NCI-H69 (cell line): ENCODE measurements at regions not wholly inside any gene's neighbourhood (a gene's known extent, or its start where the extent isn't known, plus 50 kb on each side); places are given as distances from the start of the nearest gene placed in this dataset.
"Not testable (repeated sequence)": the region's sequence is repeated elsewhere in the genome, so short reads cannot be mapped to it uniquely, and the experiment has no call there.

Source experiments
- DNase-seq: peaks from one replicate; lab custom pipeline; 2025; lab: John Stamatoyannopoulos, UW

DNA sequence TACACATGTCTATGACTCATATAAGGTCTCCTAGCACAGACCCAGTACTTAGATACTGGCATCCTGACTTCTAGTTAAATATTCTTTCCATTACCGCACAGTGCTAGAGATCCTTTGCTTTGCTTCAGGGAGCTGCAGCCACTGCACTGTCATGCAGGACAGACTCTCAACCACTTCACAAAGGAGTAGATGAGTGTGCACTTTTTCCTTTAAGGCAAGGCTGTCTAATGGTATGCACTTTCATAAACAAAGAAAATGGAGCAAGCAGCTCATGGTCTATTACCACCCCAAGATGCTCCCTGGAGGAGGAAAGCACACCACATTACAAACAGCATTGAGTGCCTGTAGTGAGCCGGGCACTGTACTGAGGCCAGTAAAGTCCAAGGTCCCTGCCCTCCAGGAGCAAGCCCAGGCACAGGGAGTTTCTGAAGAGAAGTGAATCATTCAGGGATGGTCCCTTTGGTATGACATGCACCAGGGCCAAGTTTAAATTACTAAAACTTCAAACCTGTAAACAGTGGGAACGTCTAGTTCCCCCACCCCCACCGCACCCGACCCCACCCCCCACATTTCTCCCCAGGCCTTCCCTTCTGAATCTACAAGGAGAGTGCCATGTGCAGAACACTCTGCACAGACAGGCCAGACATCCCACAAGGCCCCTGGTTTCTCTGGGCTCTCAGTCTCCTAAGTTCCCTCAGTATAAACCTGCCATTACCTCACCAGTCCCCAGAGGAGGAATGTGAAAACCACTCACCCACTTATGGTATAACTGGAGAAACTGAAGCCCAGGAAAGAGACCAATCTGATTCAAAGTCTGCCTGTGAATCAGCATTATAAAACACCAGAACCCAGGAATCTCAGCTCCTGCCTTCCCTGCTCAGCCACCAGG lies 107.8 kb upstream of the BCL6 start:
- no peak for DNase-seq

DNA sequence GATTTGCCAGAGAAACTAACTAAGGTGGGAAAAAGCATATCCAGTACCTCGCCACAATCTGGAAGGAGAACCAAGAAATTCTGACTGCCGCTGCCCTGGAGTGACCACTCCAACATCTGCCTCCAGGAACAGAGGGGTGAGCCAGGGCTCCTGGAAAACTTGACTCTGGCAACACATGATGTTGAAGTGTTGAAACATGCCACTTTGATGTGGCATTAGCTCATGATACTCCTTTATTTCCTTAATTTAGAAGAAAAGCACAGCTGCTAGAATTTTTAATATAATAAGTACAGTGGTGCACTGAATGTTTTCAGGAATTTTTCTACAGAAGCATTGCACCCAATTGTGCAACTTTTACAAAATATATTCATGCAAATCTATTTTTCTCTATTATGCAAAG lies 109.9 kb upstream of the BCL6 start:
- no peak for DNase-seq

DNA sequence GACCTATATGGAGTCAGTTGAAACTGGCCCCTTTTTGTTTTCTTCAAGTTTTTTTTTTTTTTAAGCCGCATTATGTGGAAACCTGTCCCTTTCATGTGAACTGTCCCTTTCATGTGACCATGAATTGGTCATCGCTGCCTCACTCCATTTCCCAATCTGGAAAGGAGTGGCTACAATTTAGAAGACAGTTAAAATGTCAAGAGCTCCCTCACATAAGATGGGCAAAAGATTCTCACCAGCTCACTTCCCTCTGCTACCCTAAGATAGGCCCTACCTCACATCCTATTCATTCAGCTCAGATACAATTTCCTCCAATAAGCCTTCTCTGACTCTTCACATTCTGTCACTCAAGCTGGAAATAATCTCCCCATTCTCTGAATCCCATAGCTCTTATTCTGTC lies 111.3 kb upstream of the BCL6 start:
- DNase-seq: no peak

DNA sequence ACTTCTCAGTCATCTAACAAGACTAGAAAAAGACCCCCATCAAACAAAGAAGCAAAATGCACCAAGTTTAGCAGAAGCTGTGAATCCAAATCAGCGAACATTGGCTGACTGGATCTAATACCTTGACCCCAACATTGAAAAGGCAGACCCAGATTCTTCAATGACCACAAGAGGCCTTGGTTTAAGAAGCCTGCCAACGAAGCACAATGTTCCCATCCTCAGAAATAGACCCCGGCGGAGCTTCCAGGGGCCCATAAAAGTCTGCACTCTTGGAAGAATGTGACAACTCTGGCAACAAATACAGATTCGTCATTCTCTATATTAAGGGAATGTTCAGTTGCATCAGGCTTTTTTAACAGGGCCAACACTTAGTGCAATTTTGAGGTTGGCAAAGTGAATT lies 112.8 kb upstream of the BCL6 start:
- no peak for DNase-seq

DNA sequence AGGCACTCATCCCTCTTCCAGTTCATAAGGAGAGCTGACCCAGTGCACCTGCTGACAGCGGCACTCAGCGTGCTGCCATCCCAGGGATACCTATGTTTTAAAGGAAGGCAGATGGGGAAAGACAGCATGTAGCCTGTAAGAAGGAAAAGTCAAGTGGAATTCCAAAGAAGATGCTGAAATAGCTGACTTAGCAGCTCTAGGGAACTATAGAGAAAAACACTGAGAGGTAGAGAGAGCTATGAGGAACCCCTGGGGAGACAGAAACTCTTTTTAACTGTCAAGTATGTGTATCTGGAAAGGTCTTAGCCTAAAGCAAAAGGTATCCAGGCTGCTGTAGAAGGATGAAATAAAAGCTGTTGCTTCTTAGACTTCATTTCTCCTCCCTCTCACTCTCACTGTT lies 113.4 kb upstream of the BCL6 start:
- no peak for DNase-seq

DNA sequence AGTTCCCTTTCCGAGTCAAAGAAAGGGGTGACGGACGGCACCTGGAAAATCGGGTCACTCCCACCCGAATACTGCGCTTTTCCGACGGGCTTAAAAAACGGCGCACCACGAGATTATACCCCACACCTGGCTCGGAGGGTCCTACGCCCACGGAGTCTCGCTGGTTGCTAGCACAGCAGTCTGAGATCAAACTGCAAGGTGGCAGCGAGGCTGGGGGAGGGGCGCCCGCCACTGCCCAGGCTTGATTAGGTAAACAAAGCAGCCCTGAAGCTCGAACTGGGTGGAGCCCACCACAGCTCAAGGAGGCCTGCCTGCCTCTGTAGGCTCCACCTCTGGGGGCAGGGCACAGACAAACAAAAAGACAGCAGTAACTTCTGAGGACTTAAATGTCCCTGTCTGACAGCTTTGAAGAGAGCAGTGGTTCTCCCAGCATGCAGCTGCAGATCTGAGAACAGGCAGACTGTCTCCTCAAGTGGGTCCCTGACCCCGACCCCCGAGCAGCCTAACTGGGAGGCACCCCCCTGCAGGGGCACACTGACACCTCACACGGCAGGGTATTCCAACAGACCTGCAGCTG lies 117.5 kb upstream of the BCL6 start:
- not testable (repeated sequence) for DNase-seq

DNA sequence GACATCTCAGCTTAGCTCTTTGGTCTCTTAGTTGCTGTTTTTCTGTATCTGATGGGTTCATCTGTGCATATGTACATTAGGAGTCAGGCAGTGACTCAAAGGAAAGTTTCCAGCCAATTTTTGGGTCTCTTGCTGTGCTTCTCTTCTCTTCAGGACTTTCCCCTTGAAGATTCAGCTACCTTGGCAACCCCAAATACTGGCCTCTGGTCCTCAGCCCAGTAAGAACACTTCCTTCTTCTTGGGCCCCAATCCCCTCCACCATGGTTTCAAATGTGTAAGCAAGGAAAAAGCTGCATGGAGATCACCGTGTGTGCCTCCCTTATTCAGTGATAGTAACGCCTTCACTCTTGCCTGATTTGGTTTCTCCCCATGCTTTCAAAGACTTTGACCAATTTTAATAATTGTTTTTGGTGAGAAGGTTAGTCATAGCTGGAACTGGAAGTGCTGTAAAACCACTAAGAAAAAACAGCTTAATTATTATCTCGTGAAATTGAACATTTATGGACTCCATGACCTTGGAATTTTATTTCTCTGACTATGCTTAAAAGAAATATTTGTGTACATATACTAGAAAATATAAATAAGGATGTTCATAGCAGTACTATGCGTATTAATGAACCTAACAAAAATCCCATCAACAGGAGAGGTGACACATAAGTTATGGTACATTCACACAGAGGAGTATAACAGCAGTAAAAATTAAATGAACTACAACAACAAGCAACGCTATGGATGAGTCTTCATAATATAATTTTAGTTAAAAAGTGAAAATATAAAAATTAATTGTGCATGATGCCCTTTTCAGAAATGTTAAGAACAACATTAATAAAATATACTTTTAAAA lies 125.3 kb upstream of the BCL6 start:
- no peak for DNase-seq

DNA sequence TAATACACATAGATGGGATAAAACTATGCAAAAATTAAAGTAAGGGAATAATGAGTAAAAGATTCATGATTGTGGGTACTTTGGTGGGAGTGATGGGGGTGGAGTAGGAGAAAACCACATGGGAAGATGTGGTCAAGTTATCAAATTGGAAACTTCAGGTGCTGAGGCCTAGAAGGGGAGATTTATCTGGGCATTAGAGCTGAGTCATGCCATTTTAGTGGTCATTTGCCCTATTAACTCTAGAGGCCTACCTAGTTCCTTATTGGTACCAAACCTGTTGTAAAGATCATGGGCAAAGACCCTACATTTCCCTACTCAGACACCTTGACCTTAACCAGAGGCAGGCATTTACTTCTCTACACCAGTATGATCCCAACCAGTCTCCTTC lies 125.9 kb upstream of the BCL6 start:
- no peak for DNase-seq

DNA sequence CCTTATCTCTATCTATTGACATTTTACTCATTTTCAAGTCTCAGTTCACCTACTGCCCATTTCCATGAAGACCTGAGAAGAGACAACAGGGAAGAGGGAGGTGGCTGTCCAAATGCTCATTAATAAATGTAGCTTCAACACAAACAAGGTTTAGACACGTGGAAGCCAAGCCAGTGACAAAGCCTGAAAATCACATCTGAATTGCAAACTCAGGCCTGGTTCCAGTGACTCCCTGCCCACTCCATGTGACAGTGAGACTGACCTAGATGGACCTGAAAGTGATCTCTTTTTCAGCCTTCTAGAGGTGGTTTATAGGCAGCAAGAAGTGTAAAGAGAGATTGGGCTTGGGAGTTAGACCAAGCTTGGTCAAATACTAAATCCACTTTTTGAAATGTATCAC lies 126.6 kb upstream of the BCL6 start:
- no peak for DNase-seq

DNA sequence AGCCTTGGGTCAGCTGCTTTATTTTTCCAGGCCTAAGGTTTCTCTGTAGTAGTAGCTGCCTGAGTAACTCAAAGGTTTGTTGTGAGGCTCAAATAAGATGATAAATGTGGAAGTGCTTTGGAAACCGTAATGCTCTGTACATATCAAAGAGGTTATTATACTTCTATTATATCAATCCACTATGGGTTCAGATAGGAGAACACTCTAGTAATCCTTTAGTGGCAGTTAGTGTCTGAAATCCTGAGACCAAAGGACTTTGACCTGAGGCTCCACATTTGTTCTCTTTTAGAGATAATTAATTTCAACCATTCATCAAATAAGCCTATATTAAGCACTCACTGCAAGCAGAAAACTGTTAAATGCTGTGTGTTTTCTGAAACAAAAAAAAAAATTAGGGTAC lies 128.6 kb upstream of the BCL6 start:
- no peak for DNase-seq

DNA sequence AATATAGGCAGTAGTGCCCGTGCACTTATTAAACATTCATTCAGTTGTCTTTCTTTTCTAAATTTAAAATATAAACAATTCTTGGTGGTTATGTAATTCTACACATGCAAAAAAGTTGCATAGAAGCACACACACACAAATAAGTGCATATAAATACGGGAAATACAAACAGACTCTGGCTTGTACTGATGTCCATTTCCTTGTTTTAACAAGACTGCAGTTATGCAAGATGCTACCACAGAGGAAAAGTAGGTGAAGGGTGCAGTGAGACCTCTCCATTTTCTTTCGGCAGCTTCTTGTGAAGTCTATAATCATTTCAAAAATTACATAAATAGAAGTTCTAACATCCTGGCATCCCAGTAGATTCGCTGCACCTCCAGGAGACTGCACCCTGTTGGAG lies 130.6 kb upstream of the BCL6 start:
- no peak for DNase-seq

DNA sequence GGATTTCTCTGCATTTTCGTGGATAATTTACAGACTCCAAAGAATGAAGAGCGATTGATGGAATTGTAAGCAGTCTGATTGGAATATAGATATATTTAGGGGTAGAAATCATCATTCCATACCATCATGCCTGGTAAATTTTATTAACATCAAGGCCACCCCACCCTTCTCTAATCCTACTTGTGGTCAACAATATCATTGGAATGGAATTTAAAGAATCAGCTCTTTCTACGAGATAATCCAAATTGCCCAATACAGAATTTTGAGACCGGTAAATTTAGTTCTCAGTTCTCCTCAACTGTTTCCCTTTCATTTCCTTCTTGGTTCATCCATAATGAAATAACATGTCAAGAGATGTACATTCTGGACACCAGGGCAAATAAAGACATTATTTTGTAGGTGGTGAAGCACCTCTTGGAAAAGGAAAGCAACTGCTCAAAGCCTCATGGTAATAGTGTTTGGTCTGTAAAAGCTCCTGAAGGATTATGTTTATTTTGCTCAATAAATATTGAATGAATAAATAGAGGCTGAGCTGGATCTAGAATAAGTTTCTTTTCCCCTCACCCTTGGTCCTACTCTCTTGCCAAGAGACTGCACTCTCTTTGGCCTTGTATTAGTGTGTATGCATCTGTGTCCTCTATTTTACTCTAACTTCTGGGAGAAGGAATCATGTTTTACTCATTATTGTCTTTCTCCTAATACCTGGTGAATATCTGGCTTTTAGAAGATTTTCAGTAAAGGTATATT lies 133.7 kb upstream of the BCL6 start:
- DNase-seq: no peak

DNA sequence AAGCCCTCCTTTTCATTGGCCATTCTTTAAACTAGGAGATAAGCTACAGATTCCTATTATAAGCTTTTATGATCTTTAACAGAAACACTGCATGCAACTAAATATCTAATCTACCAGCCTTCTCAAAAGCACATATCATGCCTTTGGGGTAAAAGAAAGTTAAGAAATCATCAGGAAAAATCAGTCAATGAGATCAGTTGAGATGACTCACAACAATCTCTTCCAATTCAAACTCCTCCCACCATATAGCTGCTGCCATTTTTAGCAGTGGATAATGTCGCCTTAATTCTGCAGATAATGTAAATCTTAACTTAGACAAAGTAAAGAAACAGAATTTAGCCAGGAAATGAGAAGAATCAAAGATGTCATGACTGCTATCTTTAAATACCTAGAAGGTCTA lies 135.2 kb upstream of the BCL6 start:
- DNase-seq: no peak

DNA sequence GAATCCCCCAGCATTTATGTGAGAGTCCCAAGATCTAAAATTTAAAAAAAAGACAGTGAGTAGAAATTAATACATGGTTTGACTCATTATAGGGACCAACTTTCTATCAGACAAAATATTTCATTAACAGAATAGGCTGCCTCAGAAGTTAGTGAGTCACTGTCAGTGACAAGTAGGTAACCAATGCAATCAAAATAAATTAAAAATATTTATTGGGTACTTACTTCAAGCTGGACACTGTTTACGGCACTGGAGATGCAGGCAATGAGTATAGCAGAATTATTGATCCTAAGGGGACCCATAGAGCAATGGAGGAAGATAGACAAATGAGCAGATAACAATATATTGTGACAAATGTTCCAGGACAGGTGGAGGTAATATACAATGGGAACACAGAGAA lies 135.6 kb upstream of the BCL6 start:
- DNase-seq: no peak

DNA sequence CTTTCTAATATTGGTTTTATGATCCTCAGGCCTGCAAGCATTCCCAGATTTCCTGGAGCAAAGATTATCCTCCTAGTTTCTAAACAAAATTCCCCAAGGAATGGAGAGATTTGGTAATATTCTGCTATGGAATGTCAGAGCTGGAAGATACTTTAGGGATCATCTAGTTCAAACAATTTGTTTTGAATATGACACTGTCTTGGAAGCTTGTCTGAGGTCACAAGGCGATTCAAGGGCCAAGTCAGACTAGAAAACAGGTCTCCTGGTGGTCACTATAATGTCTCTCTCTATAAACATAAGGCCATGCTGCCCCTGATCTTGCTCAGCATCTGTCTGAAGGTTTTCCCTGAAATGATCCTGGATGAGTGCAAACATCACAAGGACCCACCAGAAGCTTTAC lies 143.4 kb upstream of the BCL6 start:
- no peak for DNase-seq

DNA sequence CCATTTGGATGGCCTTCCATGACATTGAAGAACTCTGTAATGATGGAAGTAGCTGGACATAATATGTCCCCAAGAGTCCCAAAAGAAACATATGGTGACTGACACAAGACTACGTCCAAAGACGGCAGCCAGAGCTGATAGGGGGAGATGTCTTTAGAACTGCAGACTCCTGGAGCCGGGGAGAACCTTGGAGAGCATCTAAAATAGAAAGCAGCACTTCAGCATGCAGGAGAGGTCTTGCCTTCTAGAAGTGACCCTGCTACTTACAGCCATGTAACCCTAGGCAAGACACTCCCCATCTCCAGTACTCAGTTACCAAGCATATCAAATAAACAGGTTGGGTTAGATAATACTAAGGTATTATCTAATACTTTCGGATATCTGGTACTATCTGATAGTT lies 143.8 kb upstream of the BCL6 start:
- DNase-seq: no peak

DNA sequence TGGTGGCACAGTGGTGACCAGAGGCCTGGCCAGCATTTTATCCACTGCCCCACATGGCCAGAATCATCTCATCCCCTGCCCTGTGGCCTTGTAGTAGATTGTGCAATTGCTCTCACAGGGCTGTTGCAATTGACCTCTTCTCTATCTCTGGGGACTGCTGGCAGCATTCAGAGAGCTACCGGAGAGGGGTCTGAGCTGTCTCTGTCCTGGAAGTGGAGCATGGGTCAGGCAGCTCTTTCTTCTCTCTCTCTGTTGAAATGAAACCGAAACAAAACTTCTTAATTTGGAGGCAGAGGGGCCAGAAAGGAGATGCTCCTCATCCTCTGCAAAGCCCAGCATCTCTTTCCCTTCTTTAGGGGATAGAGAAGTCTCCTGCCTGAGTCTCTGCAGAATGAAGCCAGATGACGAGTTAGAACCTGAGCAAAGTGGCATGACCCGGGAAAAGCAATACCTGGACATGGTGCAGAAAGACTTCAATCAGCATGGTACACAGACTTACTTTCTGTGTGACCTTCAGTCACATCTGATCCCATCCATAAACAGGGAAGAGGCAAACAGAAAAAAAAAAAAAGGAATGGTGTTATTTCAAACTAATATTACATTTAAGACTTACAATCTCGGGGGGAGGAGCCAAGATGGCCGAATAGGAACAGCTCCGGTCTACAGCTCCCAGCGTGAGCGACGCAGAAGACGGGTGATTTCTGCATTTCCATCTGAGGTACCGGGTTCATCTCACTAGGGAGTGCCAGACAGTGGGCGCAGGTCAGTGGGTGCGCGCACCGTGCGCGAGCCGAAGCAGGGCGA lies 144.5 kb upstream of the BCL6 start:
- DNase-seq: peak; percentile 47

DNA sequence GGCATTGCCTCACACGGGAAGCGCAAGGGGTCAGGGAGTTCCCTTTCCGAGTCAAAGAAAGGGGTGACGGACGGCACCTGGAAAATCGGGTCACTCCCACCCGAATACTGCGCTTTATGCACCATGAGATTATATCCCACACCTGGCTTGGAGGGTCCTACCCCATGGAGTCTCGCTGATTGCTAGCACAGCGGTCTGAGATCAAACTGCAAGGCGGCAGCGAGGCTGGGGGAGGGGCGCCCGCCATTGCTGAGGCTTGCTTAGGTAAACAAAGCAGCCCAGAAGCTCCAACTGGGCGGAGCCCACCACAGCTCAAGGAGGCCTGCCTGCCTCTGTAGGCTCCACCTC lies 145.1 kb upstream of the BCL6 start:
- DNase-seq: peak; percentile 75

DNA sequence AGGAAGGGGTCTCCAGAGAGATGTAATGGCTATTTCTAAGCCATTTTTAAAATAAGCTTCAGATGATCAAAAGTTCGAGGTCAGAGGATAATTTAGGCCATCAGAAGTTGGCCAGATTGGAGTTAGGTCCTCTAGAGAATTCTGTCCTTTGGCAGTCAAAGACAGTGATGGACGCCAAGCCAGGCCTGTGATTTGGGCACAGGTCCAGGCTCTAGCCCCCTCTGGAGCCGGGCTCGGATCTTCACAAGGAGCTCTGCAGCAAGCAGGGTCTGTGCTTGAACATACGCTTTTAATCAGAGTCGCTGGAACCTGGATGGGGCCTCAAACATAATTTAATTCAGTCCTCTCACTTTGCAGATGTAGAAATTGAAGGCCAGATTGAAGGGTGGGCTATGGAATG lies 151.4 kb upstream of the BCL6 start:
- DNase-seq: no peak

DNA sequence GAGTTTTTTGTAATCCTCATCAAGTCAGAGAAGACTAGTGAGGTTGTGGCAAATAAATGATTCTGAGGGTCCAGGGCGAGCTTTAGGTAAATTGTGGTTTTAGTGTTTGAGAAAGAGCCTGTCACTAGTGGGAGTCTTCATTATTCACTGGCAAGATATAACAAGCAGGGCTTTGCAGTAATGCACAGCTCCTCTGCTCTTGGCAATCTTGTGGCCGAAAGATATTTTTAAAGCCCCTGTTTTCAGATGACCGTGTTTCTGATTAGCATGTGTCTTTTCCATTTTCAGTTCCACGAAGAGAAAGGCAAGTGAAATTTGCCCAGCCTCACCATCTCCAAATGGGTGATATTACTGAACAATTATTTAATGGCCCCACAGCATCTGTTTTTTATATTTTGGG lies 154.0 kb upstream of the BCL6 start:
- DNase-seq: no peak

DNA sequence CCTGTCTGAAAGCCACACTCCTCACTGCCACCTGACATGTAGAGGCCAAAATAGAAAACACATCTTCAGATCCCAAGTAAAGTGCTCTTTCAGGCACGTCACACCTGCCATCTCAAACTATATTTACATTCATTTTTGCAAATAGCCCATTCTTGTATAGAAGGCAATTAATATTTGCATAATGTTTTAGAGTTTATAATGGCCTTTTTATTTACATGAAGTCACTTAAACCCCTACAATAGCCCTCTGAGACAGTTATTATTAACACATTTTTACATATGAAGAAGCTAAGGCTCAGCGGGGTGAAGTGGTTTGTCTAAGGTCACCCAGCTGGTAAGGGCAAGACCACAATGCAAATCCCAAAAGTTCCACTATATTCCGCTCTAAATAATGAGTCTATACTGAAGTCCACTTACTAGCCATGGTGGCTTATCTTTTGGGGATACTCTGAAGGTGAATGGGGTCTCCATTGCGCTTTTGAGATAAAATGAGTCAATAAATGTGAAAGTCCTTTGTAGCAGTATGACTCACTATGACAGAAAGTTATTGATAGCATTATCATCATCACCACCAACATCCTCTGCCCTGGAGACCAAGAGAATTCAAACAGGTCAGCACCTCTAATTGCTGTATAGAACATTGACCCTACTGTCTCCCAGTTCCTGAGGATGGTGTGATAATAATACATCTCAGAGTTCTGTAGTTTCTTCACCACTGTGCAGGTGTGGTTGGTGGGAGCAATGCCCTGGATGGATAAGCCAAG lies 155.9 kb upstream of the BCL6 start:
- no peak for DNase-seq
